ENCODE measurements at regions not wholly inside any gene's neighbourhood (a gene's known extent, or its start where the extent isn't known, plus 50 kb on each side); places are given as distances from the start of the nearest gene placed in this dataset.

- H2AFZ ChIP-seq (ENCODE audit: control insufficient read depth, low read length), result no peak overlapping the region
- H3K36me3 ChIP-seq (ENCODE audit: control insufficient read depth in 2 of 2, extremely low read depth in 1 of 2, insufficient read depth in 2 of 2, low read length in 2 of 2), result no peaks in the 10 kb centered on the region
- no peak overlapping the region for H3K4me3 ChIP-seq (ENCODE audit: control insufficient read depth in 2 of 3, extremely low read depth in 1 of 3, insufficient read depth in 2 of 3, low read depth in 1 of 3, low read length in 3 of 3)
- no peaks in the 10 kb centered on the region for H3K4me1 ChIP-seq (ENCODE audit: control insufficient read depth, extremely low read depth, insufficient read depth, low read length)
- no peak for TF ChIP-seq CTCF (optimal IDR thresholded peaks at IDR 0.05 in 1 of 3, IDR thresholded peaks at IDR 0.05 in 1 of 3, conservative IDR thresholded peaks at IDR 0.05 in 1 of 3; ENCODE audit: extremely low read depth in 1 of 3, insufficient read depth in 2 of 3, low read length in 3 of 3)
- no peak for TF ChIP-seq EZH2 (IDR thresholded peaks at IDR 0.05; ENCODE audit: low read length)
- H3K4me2 ChIP-seq (ENCODE audit: control insufficient read depth, extremely low read depth, insufficient read depth, low read depth, low read length), result no peak overlapping the region
- no peaks in the 10 kb centered on the region for H3K9me3 ChIP-seq (ENCODE audit: control insufficient read depth, low read depth, low read length)
- H3K9me1 ChIP-seq (ENCODE audit: control insufficient read depth, extremely low read depth, insufficient read depth, low read length), result no peaks in the 10 kb centered on the region
- H3K27me3 ChIP-seq (ENCODE audit: control insufficient read depth, extremely low read depth, insufficient read depth, low read length), result no peaks in the 10 kb centered on the region
- no peaks in the 10 kb centered on the region for H3K79me2 ChIP-seq (ENCODE audit: control insufficient read depth, insufficient read depth, low read length)
- H3K27ac ChIP-seq (ENCODE audit: control insufficient read depth, insufficient read depth, low read length), result no peak overlapping the region
- H3K9ac ChIP-seq (ENCODE audit: control insufficient read depth, extremely low read depth, insufficient read depth, low read length), result no peak overlapping the region
- H4K20me1 ChIP-seq (ENCODE audit: control insufficient read depth, extremely low read depth, insufficient read depth, low read length), result no peaks in the 10 kb centered on the region
- dilution Hi-C loops (cut with MboI; ENCODE audit: extremely low pct_ligation_motif_present, low sequenced_read_pairs), result no loop called here
- FAIRE-seq, result no peak
- DNase-seq (ENCODE audit: low read depth, low spot score), result no peak
Measured at GRCh38 chr10:106387063-106387462, 777.4 kb downstream of the SORCS1 start.

GRCh38 chr10:106384496-106384895 is 780.0 kb downstream of the SORCS1 start:
- TF ChIP-seq EZH2 (IDR thresholded peaks at IDR 0.05; ENCODE audit: low read length) (no peak), CTCF (optimal IDR thresholded peaks at IDR 0.05 in 1 of 3, IDR thresholded peaks at IDR 0.05 in 1 of 3, conservative IDR thresholded peaks at IDR 0.05 in 1 of 3; ENCODE audit: extremely low read depth in 1 of 3, insufficient read depth in 2 of 3, low read length in 3 of 3) (no peak)
- Histone ChIP-seq H3K9me3 (ENCODE audit: control insufficient read depth, low read depth, low read length) (no peaks in the 10 kb centered on the region), H3K4me3 (ENCODE audit: control insufficient read depth in 2 of 3, extremely low read depth in 1 of 3, insufficient read depth in 2 of 3, low read depth in 1 of 3, low read length in 3 of 3) (no peak overlapping the region), H3K79me2 (ENCODE audit: control insufficient read depth, insufficient read depth, low read length) (no peaks in the 10 kb centered on the region), H4K20me1 (ENCODE audit: control insufficient read depth, extremely low read depth, insufficient read depth, low read length) (no peaks in the 10 kb centered on the region), H2AFZ (ENCODE audit: control insufficient read depth, low read length) (no peak overlapping the region), H3K9ac (ENCODE audit: control insufficient read depth, extremely low read depth, insufficient read depth, low read length) (no peak overlapping the region), H3K27ac (ENCODE audit: control insufficient read depth, insufficient read depth, low read length) (no peak overlapping the region), H3K4me1 (ENCODE audit: control insufficient read depth, extremely low read depth, insufficient read depth, low read length) (no peaks in the 10 kb centered on the region), H3K9me1 (ENCODE audit: control insufficient read depth, extremely low read depth, insufficient read depth, low read length) (no peaks in the 10 kb centered on the region), H3K36me3 (ENCODE audit: control insufficient read depth in 2 of 2, extremely low read depth in 1 of 2, insufficient read depth in 2 of 2, low read length in 2 of 2) (no peaks in the 10 kb centered on the region), H3K27me3 (ENCODE audit: control insufficient read depth, extremely low read depth, insufficient read depth, low read length) (no peaks in the 10 kb centered on the region), H3K4me2 (ENCODE audit: control insufficient read depth, extremely low read depth, insufficient read depth, low read depth, low read length) (no peak overlapping the region)
- no peak for FAIRE-seq
- no peak for DNase-seq (ENCODE audit: low read depth, low spot score)
- dilution Hi-C loops (cut with MboI; ENCODE audit: extremely low pct_ligation_motif_present, low sequenced_read_pairs), result no loop called here

Measured in keratinocyte (primary cell).